ENCODE measurements at regions not wholly inside any gene's neighbourhood (a gene's known extent, or its start where the extent isn't known, plus 50 kb on each side); places are given as distances from the start of the nearest gene placed in this dataset.

DNA sequence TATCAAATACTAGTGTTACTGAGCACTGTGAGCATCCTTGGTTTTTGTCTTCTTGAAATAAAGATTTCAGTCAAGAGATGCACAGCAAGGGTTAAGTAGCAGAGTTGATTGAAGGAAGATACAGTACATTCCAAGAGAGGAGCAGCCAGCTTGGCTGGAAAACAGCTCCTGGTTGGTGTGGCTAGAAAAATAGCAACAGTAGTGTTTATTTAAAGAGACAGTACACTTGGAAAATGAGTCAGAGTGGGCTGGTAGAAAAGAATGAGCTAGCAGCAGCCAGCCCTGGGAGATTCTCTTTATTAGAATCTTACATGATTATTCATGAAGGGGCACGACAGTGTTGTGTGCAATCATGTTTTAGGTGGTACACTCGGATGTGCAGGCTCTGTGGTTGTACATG is 1016.4 kb upstream of the SORCS1 start:
- CTCF ChIA-PET, result no interaction called here
- no TSS peak for BruUV-seq (replicated peaks)

DNA sequence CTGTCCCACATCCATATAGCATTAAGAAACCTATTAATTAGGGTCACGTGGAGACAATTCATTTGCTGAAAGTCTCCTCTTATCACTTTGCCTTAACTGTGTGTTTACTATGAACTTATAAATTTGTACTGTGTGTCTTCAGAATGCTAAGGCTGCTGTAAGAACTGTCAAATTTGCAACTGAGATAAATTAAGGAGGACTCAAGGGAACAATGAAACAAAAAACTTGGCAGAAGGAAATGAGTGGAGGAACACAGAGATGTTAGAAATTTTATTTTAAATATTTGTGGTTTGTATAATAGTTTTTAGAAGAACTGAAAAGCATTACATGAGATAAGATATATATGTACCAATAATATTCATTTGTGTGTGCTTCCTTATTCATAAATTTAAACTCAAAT is 1005.3 kb upstream of the SORCS1 start:
- H3K4me1 ChIP-seq (ENCODE audit: control insufficient read depth in 1 of 2, insufficient read depth in 2 of 2, low read length in 2 of 2), result no peaks in the 10 kb centered on the region
- BruUV-seq (replicated peaks), result no TSS peak
- H3K9ac ChIP-seq (ENCODE audit: low read length), result no peak overlapping the region
- H4K20me1 ChIP-seq (ENCODE audit: insufficient read depth), result no peaks in the 10 kb centered on the region
- ChIA-PET POLR2A (no interaction called here), CTCF (no interaction called here), RAD21 (ENCODE audit: low non-redundant PET in 1 of 2, low total read pairs in 2 of 2, uncharacterized antibody in 2 of 2, unreplicated experiment in 2 of 2) (no interaction called here)
- intact Hi-C loops (cut with micrococcal nuclease), result no loop called here
- no peaks in the 10 kb centered on the region for H3K27me3 ChIP-seq (ENCODE audit: insufficient read depth, low read length)
- peaks cover 34 to 35% of the 10 kb centered on the region in 2 experiments; a peak in 2 of 4 replicates for H3K9me3 ChIP-seq (ENCODE audit: control insufficient read depth in 1 of 2, insufficient read depth in 1 of 2, low read depth in 1 of 2, low read length in 2 of 2)
- H3K27ac ChIP-seq (ENCODE audit: low read depth, low read length), result no peak overlapping the region
- no peak overlapping the region for H3K4me2 ChIP-seq (ENCODE audit: low read length)
- H3K79me2 ChIP-seq (ENCODE audit: insufficient read depth, low read length), result no peaks in the 10 kb centered on the region
- ATAC-seq (no peak), DNase-seq (ENCODE audit: low read depth, low spot score) (no peak)
- no peak overlapping the region for H3K4me3 ChIP-seq (replicated peaks in 1 of 2; ENCODE audit: low read depth in 1 of 2, low read length in 2 of 2)
- H3K9me2 ChIP-seq (ENCODE audit: insufficient read depth), result no peaks in the 10 kb centered on the region
- H3K36me3 ChIP-seq (ENCODE audit: control insufficient read depth in 1 of 2, insufficient read depth in 2 of 2, low read length in 2 of 2), result no peaks in the 10 kb centered on the region; a peak in 1 of 4 replicates
- H2AFZ ChIP-seq (ENCODE audit: low read depth, low read length, poor library complexity, severe bottlenecking), result no peak overlapping the region
- TF ChIP-seq, protein P1, sequence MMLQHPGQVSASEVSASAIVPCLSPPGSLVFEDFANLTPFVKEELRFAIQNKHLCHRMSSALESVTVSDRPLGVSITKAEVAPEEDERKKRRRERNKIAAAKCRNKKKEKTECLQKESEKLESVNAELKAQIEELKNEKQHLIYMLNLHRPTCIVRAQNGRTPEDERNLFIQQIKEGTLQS (IDR thresholded peaks at IDR 0.05), result no peak
- TF ChIP-seq ZFX (IDR thresholded peaks at IDR 0.05), result no peak
- TF ChIP-seq SRF (IDR thresholded peaks at IDR 0.05; ENCODE audit: low read depth), result no peak
- TF ChIP-seq ZNF274 (IDR thresholded peaks at IDR 0.05; ENCODE audit: low read depth, low read length), result no peak
- no peak for TF ChIP-seq RAD21 (IDR thresholded peaks at IDR 0.05; ENCODE audit: low read depth)
- no peak for TF ChIP-seq CBX3 (IDR thresholded peaks at IDR 0.05; ENCODE audit: low read depth)
- TF ChIP-seq, protein P2, sequence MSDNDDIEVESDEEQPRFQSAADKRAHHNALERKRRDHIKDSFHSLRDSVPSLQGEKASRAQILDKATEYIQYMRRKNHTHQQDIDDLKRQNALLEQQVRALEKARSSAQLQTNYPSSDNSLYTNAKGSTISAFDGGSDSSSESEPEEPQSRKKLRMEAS (IDR thresholded peaks at IDR 0.05), result no peak
- TF ChIP-seq EZH2phosphoT487 (IDR thresholded peaks at IDR 0.05; ENCODE audit: borderline replicate concordance), result no peak
- TF ChIP-seq FOSL1 (IDR thresholded peaks at IDR 0.05; ENCODE audit: low read depth), result no peak
- TF ChIP-seq POLR2A (IDR thresholded peaks at IDR 0.05; ENCODE audit: borderline replicate concordance, extremely low read depth, insufficient read depth, insufficient read length), result no peak
- TF ChIP-seq CEBPB (IDR thresholded peaks at IDR 0.05; ENCODE audit: low read depth), result no peak
- no peak for TF ChIP-seq SIN3A (IDR thresholded peaks at IDR 0.05; ENCODE audit: low read depth)
- TF ChIP-seq, protein P3, sequence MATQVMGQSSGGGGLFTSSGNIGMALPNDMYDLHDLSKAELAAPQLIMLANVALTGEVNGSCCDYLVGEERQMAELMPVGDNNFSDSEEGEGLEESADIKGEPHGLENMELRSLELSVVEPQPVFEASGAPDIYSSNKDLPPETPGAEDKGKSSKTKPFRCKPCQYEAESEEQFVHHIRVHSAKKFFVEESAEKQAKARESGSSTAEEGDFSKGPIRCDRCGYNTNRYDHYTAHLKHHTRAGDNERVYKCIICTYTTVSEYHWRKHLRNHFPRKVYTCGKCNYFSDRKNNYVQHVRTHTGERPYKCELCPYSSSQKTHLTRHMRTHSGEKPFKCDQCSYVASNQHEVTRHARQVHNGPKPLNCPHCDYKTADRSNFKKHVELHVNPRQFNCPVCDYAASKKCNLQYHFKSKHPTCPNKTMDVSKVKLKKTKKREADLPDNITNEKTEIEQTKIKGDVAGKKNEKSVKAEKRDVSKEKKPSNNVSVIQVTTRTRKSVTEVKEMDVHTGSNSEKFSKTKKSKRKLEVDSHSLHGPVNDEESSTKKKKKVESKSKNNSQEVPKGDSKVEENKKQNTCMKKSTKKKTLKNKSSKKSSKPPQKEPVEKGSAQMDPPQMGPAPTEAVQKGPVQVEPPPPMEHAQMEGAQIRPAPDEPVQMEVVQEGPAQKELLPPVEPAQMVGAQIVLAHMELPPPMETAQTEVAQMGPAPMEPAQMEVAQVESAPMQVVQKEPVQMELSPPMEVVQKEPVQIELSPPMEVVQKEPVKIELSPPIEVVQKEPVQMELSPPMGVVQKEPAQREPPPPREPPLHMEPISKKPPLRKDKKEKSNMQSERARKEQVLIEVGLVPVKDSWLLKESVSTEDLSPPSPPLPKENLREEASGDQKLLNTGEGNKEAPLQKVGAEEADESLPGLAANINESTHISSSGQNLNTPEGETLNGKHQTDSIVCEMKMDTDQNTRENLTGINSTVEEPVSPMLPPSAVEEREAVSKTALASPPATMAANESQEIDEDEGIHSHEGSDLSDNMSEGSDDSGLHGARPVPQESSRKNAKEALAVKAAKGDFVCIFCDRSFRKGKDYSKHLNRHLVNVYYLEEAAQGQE (IDR thresholded peaks at IDR 0.05; ENCODE audit: low read depth), result no peak
- TF ChIP-seq, protein P4, sequence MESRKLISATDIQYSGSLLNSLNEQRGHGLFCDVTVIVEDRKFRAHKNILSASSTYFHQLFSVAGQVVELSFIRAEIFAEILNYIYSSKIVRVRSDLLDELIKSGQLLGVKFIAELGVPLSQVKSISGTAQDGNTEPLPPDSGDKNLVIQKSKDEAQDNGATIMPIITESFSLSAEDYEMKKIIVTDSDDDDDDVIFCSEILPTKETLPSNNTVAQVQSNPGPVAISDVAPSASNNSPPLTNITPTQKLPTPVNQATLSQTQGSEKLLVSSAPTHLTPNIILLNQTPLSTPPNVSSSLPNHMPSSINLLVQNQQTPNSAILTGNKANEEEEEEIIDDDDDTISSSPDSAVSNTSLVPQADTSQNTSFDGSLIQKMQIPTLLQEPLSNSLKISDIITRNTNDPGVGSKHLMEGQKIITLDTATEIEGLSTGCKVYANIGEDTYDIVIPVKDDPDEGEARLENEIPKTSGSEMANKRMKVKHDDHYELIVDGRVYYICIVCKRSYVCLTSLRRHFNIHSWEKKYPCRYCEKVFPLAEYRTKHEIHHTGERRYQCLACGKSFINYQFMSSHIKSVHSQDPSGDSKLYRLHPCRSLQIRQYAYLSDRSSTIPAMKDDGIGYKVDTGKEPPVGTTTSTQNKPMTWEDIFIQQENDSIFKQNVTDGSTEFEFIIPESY (IDR thresholded peaks at IDR 0.05; ENCODE audit: extremely low read depth, insufficient replicate concordance, low read length), result no peak
- no peak for TF ChIP-seq ELF1 (IDR thresholded peaks at IDR 0.05; ENCODE audit: borderline replicate concordance, low read depth)
- TF ChIP-seq JUND (IDR thresholded peaks at IDR 0.05), result no peak

More for the DNA sequence above, 1016.4 kb upstream of the SORCS1 start:
- H2AFZ ChIP-seq (ENCODE audit: low read depth, low read length, poor library complexity, severe bottlenecking), result no peak overlapping the region
- no peaks in the 10 kb centered on the region for H3K9me2 ChIP-seq (ENCODE audit: insufficient read depth)
- ATAC-seq (no peak), DNase-seq (ENCODE audit: low read depth, low spot score) (no peak)
- H3K27me3 ChIP-seq (ENCODE audit: insufficient read depth, low read length), result no peaks in the 10 kb centered on the region
- H3K4me3 ChIP-seq (replicated peaks in 1 of 2; ENCODE audit: low read depth in 1 of 2, low read length in 2 of 2), result no peak overlapping the region
- intact Hi-C loops (cut with micrococcal nuclease), result no loop called here
- H3K9me3 ChIP-seq (ENCODE audit: control insufficient read depth in 1 of 2, insufficient read depth in 1 of 2, low read depth in 1 of 2, low read length in 2 of 2), result peaks cover 33 to 47% of the 10 kb centered on the region in 2 experiments; a peak in 2 of 4 replicates
- no peaks in the 10 kb centered on the region for H3K4me1 ChIP-seq (ENCODE audit: control insufficient read depth in 1 of 2, insufficient read depth in 2 of 2, low read length in 2 of 2)
- no peaks in the 10 kb centered on the region for H4K20me1 ChIP-seq (ENCODE audit: insufficient read depth)
- no peaks in the 10 kb centered on the region for H3K79me2 ChIP-seq (ENCODE audit: insufficient read depth, low read length)
- no peak overlapping the region for H3K4me2 ChIP-seq (ENCODE audit: low read length)
- ChIA-PET RAD21 (ENCODE audit: low non-redundant PET in 1 of 2, low total read pairs in 2 of 2, uncharacterized antibody in 2 of 2, unreplicated experiment in 2 of 2) (no interaction called here), POLR2A (no interaction called here)
- H3K9ac ChIP-seq (ENCODE audit: low read length), result no peak overlapping the region
- TF ChIP-seq ELF1 (IDR thresholded peaks at IDR 0.05; ENCODE audit: borderline replicate concordance, low read depth) (no peak), TCF7L2 (IDR thresholded peaks at IDR 0.05; ENCODE audit: borderline replicate concordance, extremely low read depth, insufficient read depth, insufficient read length) (no peak), RAD21 (IDR thresholded peaks at IDR 0.05; ENCODE audit: low read depth) (no peak)
- no peaks in the 10 kb centered on the region for H3K36me3 ChIP-seq (ENCODE audit: control insufficient read depth in 1 of 2, insufficient read depth in 2 of 2, low read length in 2 of 2)
- H3K27ac ChIP-seq (ENCODE audit: low read depth, low read length), result no peak overlapping the region

All from HCT116 (cell line).